Activated CD8-positive, alpha-beta memory T cell treated with anti-CD3 and anti-CD28 coated beads for 48 hours (primary cell): ENCODE measurements at regions not wholly inside any gene's neighbourhood (a gene's known extent, or its start where the extent isn't known, plus 50 kb on each side); places are given as distances from the start of the nearest gene placed in this dataset.

Source experiments
- DNase-seq, 3 experiments: peaks; one replicate each; pipeline ENCODE4 v3.0.0-alpha.2; 2020; ENCODE audit warnings: low read depth in 2 of 3, low spot score in 2 of 3

- no peak for DNase-seq
Observed at GRCh38 chr1:244339073-244339692, 112.5 kb downstream of the ADSS2 start.

DNA sequence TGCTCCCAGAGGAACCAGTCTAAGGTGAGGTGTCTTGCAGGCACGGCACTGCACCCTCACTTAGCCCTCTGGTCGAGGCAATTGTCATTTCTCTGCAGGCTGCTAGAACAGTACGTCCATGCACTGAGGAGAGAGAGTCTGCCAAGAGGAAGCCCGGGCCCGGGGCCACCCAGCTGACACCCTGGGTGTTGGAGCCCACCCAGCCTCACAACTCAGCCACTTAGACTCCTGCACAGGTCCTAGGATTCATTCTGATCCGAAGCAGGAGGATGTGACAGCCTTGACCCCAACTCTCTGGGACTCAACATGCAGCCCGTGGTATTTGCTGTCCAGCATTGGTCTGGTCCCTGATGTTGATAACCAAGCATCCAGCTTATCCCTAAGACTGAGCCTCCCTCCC is 111.9 kb downstream of the ADSS2 start:
- no peak for DNase-seq

DNA sequence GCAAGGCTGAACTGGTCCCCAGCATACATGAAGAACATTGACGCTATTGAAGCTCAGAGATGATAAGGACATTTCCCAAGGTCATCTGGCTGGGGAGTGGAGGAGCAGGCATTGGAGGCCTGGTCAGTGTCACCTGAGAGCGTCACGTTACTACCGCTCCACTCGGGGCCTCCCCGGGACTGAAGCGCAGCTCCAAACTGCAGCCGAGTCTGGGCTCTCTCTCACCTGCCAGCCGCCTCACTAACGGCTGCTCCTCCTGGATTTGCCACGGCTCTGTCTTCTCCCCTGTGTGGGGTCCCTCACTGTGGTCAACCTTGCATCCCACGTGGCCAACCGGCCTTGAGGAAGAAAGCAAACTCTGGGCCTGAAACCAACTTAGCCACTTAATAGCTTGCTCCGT is 111.3 kb downstream of the ADSS2 start:
- DNase-seq, result no peak

DNA sequence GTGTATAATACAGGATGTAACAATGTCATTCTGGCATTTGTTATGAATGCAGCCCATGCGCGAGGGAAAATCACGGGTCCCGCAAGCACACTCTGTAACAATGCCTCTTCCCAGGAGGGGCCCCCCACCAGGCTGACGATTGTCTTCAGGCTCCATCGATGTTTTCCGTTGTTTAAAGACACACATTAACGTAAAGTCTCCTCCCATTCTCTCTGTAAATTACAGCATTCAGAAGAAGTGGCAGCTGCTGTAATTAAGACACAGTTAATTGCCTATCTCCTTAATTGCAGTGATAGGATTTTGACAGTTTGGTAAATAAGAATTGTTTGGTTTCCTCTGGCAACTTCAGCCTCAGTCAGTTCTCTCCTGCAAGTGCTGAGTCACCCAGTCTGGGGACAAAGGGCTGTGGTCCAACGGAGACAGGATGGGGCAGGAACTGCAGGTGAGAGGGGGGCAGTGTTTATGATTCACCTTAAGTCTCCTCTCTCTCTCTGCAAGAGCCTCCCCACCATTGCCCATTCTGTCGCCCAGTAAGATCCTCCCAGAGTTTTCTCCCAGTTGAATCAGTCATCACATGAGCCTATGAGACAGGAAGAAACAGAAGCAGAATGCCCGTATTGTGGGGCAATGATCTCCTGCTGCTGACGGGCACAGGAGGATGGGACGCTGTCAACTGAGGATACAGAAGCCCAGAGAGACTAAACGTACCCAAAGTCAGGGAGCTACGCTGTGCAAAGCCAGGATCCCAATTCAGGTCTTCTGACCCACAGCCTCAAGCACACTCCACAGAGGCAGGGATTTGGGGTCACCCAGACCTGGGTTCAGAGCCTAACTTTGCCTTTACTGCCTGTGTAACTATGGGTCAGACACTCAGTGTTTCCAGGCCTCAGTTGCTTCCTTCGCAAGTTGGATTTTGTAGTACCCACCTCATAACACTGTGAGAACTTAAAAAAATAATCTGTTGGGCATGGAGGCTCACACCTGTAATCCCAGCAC is 110.0 kb downstream of the ADSS2 start:
- no peak for DNase-seq

DNA sequence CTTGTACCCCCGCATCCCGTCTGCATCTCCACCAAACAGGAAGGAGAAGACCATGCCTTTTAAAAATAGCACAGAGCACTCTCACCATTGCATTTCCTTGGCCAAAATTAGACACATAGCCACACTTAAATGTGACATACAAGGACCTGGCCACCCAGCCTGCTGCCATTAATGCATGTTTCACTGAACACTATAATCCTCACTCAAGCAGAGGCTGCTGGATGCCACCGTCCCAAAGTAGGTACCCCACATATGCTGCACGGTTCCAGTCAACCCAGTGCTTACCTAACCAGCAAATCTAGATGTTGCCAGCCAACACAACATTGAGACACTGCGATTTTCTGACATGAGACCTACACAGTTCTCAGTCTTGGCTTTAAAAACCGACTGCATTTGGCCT is 107.7 kb downstream of the ADSS2 start:
- DNase-seq, result no peak

GRCh38 chr1:244346972-244347618 is 104.6 kb downstream of the ADSS2 start:
- DNase-seq, result no peak

- no peak for DNase-seq
Observed at GRCh38 chr1:244347942-244348341, 103.8 kb downstream of the ADSS2 start.

GRCh38 chr1:244349103-244349531 is 102.6 kb downstream of the ADSS2 start:
- DNase-seq, result no peak

GRCh38 chr1:244349581-244350001 is 102.1 kb downstream of the ADSS2 start:
- DNase-seq, result no peak

DNA sequence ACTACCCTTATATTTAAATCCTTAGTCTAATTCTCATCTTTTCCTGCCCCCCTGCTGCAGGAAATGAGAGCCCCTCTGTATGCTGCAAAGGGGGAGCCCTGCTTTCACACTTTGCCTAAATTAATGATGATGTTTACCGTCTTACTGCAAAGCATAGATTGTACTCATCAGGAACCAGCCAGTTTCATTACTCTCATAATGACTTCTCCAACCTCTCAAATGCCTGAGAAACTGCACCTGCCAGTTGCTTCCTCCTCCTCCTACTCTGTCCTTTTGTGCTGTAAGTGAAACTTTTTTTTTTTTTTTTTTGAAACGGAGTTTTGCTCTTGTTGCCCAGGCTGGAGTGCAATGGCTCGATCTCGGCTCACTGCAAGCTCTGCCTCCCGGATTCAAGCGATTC is 101.7 kb downstream of the ADSS2 start:
- no peak for DNase-seq

DNA sequence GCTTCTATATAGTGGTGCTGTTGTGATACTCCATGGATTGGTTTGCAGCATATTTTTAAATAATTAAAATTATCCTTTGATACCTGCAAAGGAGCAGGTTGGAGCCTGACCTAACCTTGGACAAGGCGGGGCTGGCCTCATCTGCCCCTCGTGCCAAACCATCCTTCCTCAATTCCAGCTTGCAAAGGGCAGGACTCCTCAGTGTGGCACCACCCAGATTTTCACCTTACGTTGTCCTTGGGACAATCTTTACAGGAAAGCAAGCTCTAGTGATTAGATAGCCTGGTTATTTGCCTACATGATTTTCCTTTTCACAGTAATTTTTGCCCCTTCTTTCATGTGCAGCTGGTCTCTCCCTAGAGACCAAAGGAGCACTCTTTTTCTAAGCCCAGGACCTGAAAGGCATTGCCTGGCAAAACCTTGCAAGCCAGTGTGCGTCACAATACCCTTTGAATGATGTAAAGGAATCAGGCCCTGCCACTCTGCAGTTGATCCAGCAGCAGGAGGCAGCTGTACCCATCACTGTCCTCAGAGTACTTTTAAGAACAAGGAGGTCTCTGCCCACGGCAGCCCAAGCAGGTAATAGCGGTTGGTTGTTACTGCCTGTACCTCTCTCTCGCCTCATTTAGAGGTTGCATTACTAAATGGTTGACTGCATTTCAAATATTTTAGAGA is 99.4 kb downstream of the ADSS2 start:
- no peak for DNase-seq

GRCh38 chr1:244353551-244354091 is 98.1 kb downstream of the ADSS2 start:
- peak in 1 of 3 experiments; percentile 12 for DNase-seq

GRCh38 chr1:244354810-244355278 is 96.9 kb downstream of the ADSS2 start:
- no peak for DNase-seq

DNA sequence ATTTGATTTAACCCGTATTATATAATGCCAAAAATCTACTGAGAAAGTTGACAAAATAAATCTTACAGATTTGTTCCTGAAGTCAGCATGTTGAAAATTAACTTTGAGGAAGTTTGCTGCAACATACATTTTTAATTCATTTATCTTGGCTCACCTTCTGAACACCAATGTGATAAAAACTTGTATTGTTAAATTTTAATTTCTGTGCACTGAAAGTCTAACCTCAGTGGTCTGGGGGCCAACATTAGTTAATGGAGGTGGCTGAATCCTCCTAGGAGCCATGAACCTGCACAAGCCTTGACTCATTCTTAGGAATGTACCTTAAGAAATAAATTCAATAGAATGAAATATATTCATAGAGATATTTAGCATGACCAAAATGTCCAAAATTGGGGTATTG is 95.3 kb downstream of the ADSS2 start:
- DNase-seq, result no peak
